SJSA1 (cell line): ENCODE measurements at regions not wholly inside any gene's neighbourhood (a gene's known extent, or its start where the extent isn't known, plus 50 kb on each side); places are given as distances from the start of the nearest gene placed in this dataset.
"Not testable (repeated sequence)": the region's sequence is repeated elsewhere in the genome, so short reads cannot be mapped to it uniquely, and the experiment has no call there.

Experiments used
- DNase-seq, 2 experiments: peaks; one replicate each; pipeline ENCODE4 v3.0.0-alpha.2; 2015 to 2020; ENCODE audit warnings: low spot score in 2 of 2, low read depth in 1 of 2
- H3K27ac ChIP-seq: fragments of 250-450 bp; sonication (Bioruptor Pico); 2 replicates; pipeline ENCODE4 v1.5.1; 2020; ENCODE audit warnings: mild to moderate bottlenecking, moderate library complexity
- H3K27me3 ChIP-seq: fragments of 250-450 bp; sonication (Bioruptor Pico); replicated peaks from 2 replicates; pipeline ENCODE4 v1.5.1; 2020; ENCODE audit warnings: mild to moderate bottlenecking, moderate library complexity
- H3K36me3 ChIP-seq: fragments of 250-450 bp; sonication (Bioruptor Pico); 2 replicates; pipeline ENCODE4 v1.5.1; 2020; ENCODE audit warnings: mild to moderate bottlenecking
- H3K4me1 ChIP-seq: fragments of 250-450 bp; sonication (Bioruptor Pico); replicated peaks from 2 replicates; pipeline ENCODE4 v1.6.1; 2021; ENCODE audit warnings: mild to moderate bottlenecking
- H3K4me3 ChIP-seq: fragments of 250-450 bp; sonication (Bioruptor Pico); 2 replicates; pipeline ENCODE4 v1.5.1; 2020; ENCODE audit warnings: mild to moderate bottlenecking
- H3K9me3 ChIP-seq: fragments of 250-450 bp; sonication (Bioruptor Pico); replicated peaks from 2 replicates; pipeline ENCODE4 v1.5.1; 2020; ENCODE audit warnings: mild to moderate bottlenecking

DNA sequence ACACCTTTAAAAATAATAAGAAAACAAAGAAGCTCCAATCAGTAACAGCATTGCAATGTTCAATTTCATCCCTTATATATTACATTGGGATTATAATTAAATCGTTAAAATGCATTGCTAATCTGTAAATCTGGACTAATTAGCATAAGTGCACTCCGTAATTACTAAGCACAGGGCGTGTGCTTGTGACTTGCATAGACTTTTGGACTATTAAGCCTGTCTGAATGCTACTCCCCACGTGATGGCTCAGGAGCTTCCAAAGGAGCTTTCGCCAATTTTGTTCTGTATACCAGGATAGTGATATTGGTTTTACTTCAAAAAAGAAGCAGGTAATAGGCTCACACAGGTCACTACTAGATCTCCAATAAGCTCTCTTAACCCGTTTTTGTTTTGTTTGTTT is 497.1 kb downstream of the SMARCA1 start:
- no peaks in the 10 kb centered on the region for H3K36me3 ChIP-seq
- no peak overlapping the region for H3K27ac ChIP-seq
- H3K4me3 ChIP-seq: no peak overlapping the region
- H3K27me3 ChIP-seq: no peaks in the 10 kb centered on the region
- DNase-seq: no peak
- H3K4me1 ChIP-seq: no peaks in the 10 kb centered on the region
- H3K9me3 ChIP-seq: no peaks in the 10 kb centered on the region

GRCh38 chrX:129025376-129025775 is 497.9 kb downstream of the SMARCA1 start:
- no peaks in the 10 kb centered on the region for H3K9me3 ChIP-seq
- no peaks in the 10 kb centered on the region for H3K36me3 ChIP-seq
- H3K27ac ChIP-seq: no peak overlapping the region
- no peak for DNase-seq
- H3K4me1 ChIP-seq: no peaks in the 10 kb centered on the region
- H3K4me3 ChIP-seq: no peak overlapping the region
- no peaks in the 10 kb centered on the region for H3K27me3 ChIP-seq

DNA sequence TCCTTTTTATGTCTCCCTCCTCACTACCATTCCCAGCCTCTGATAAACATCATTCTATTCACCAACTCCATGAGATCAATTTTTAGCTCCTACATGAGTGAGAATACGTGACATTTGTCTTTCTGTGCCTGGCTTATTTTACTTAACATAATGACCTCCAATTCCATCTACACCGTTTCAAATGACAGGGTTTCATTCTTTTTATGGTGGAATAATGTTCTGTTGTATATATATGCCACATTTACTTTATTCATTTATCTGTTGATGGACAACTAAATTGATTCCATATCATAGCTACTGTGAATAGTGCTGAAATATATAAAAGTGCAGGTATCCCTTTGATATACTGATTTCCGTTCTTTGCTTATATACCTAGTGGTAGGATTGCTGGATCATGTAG is 503.9 kb downstream of the SMARCA1 start:
- Histone ChIP-seq H3K36me3 (no peaks in the 10 kb centered on the region), H3K27ac (no peak overlapping the region), H3K4me1 (no peaks in the 10 kb centered on the region), H3K9me3 (no peaks in the 10 kb centered on the region), H3K4me3 (no peak overlapping the region), H3K27me3 (no peaks in the 10 kb centered on the region)
- no peak for DNase-seq

DNA sequence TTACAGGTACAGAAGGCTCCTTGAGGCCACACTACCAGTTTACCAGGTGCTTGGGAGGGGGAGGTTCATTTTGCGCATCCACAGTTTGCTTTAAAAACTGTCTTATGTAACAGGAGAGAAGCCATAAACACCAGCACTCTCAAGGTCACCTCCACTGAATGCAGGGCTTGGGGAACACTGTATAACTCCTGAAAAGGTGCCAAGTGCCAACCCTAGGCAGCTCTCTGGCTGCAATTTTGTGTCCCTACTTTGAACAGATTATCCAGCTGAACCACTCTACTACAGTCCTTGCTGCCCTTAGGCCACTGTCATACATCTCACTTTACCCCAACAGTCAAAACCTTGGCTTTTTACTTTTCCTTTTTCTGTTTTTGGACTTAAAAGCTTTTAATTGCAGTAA is 507.9 kb downstream of the SMARCA1 start:
- no peaks in the 10 kb centered on the region for H3K36me3 ChIP-seq
- H3K9me3 ChIP-seq: no peaks in the 10 kb centered on the region
- no peak overlapping the region for H3K27ac ChIP-seq
- H3K4me3 ChIP-seq: no peak overlapping the region
- H3K27me3 ChIP-seq: no peaks in the 10 kb centered on the region
- DNase-seq: no peak
- no peaks in the 10 kb centered on the region for H3K4me1 ChIP-seq

DNA sequence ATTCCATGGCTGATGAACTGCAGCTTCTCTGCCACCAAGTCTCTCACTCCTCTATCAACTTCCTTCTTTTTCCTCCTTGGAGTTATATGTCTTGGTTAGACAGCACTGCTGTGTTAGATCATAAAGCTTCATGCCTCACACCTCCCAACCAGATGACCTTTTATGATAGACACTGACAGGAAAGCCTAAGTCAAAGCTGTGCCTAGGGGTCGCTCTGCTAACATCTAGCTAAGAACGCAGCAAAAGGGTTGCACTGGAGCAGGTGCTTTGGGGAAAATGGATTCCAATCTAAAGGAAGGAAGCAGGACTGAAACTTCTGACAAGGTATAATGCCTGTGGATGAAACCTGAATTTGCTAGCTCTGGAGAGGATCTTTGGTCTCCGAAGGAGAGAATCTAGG is 509.7 kb downstream of the SMARCA1 start:
- no peak for DNase-seq
- H3K27ac ChIP-seq: no peak overlapping the region
- H3K27me3 ChIP-seq: no peaks in the 10 kb centered on the region
- H3K36me3 ChIP-seq: no peaks in the 10 kb centered on the region
- H3K9me3 ChIP-seq: no peaks in the 10 kb centered on the region
- H3K4me1 ChIP-seq: no peaks in the 10 kb centered on the region
- H3K4me3 ChIP-seq: no peak overlapping the region

DNA sequence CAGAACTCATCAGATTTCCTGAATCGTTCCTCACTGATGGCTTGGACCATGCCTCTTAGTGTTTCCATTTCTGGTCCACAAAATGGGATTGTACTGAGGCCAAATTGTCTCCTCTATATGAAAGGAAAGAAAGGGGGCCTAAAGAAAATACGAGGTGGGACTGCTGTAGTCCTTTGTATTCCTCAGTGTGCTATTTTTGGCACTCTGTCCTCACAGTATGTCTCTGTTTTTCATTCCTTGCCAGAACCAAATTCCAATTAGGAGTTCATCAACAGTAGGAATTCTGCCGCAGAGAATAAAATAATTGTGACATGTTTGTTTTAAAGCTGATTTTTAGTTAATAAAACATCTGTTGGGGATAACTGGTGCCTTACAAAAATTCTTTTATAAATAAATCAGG is 515.7 kb downstream of the SMARCA1 start:
- Histone ChIP-seq H3K4me1 (no peaks in the 10 kb centered on the region), H3K9me3 (no peaks in the 10 kb centered on the region), H3K36me3 (no peaks in the 10 kb centered on the region), H3K27ac (no peak overlapping the region), H3K4me3 (no peak overlapping the region), H3K27me3 (no peaks in the 10 kb centered on the region)
- no peak for DNase-seq

DNA sequence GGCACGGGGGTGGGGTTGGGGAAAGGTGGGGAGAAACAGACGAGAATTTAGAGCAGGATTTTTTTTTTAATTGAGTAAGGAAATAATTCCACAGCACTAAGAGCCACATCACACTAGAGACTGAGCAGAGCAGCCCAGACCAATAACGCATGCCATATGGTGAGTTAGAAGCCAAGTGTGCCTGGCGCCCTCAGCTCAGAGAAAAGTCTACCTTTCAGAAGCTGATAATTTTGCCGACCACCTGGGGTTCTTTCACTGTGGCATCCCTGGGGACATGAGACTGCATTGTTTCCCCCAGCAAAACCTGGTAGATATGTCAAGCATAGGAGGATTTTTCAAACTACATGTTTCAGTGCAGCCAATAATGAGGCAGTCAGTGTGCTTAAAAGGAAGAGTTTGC is 516.8 kb downstream of the SMARCA1 start:
- Histone ChIP-seq H3K9me3 (no peaks in the 10 kb centered on the region), H3K4me1 (no peaks in the 10 kb centered on the region), H3K27me3 (no peaks in the 10 kb centered on the region), H3K27ac (no peak overlapping the region), H3K4me3 (no peak overlapping the region), H3K36me3 (no peaks in the 10 kb centered on the region)
- DNase-seq: no peak

DNA sequence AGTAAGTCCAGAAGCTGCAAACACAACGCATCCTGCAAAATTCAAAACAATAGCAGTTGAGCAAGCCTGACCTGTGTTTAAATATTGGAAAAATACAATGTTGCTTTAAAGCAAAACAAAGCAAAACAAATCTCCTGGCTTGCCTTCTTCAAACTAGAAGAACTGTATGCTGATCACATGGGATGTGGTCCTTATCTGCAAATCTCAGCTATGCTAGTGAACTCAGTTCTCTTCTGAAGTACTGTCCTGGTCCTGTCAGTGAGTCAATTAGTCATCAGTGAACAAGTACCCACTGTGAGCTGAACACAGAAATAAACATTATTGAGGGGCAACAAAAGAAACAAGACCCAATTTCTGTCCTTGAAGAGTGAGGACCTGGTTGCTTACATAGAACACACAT is 522.5 kb downstream of the SMARCA1 start:
- no peaks in the 10 kb centered on the region for H3K36me3 ChIP-seq
- no peak overlapping the region for H3K27ac ChIP-seq
- H3K27me3 ChIP-seq: no peaks in the 10 kb centered on the region
- H3K9me3 ChIP-seq: no peaks in the 10 kb centered on the region
- no peak for DNase-seq
- no peak overlapping the region for H3K4me3 ChIP-seq
- no peaks in the 10 kb centered on the region for H3K4me1 ChIP-seq

- Histone ChIP-seq H3K4me3 (no peak overlapping the region), H3K27ac (no peak overlapping the region), H3K4me1 (no peaks in the 10 kb centered on the region), H3K36me3 (no peaks in the 10 kb centered on the region), H3K9me3 (no peaks in the 10 kb centered on the region), H3K27me3 (no peaks in the 10 kb centered on the region)
- no peak for DNase-seq
These were observed 523.3 kb downstream of the SMARCA1 start for GRCh38 chrX:129000018-129000417.

DNA sequence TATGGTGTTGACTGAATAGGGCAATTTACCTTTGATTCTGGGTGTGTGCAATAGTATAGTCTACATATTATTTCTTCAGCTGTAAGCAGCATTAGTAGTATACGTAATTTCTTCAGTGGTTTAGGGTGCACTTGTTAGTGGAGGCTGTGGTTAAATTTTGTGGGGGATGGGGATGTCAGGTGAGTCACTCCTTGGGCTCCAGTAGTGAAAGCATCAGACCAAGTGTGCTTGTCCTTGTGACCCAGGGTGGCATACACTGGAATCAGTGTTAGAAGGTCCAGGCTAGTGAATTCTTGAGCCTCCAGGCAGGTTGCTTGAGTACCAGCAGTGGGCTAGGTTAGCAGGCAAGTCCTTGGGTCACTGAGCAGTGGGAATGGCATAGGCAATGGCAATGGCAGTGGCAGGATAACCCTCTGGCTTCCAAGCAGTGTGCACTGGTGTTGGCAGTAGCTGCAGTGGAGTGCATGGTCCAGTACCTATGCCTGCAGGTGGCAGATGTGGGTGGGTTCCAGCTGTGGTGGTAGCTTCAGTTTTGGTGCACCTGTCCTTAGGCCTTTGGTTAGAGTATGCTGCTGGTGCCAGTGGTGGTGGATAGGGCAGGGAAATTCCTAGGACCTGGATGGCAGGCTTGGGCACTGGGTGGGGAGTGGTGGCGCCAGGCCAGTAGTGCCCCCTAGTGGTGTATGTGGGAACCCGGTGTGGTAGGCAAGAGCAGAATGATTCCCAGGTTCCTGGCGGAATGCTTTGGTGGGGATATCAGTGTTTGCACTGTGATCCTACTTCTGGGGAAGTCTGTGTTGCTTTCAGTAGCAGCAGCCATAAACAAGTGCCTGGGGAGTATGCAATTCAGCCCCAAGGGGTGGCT is 531.0 kb downstream of the SMARCA1 start:
- no peaks in the 10 kb centered on the region for H3K4me1 ChIP-seq
- no peak overlapping the region for H3K27ac ChIP-seq
- H3K36me3 ChIP-seq: no peaks in the 10 kb centered on the region
- no peak overlapping the region for H3K4me3 ChIP-seq
- H3K9me3 ChIP-seq: no peaks in the 10 kb centered on the region
- no peak for DNase-seq
- no peaks in the 10 kb centered on the region for H3K27me3 ChIP-seq

DNA sequence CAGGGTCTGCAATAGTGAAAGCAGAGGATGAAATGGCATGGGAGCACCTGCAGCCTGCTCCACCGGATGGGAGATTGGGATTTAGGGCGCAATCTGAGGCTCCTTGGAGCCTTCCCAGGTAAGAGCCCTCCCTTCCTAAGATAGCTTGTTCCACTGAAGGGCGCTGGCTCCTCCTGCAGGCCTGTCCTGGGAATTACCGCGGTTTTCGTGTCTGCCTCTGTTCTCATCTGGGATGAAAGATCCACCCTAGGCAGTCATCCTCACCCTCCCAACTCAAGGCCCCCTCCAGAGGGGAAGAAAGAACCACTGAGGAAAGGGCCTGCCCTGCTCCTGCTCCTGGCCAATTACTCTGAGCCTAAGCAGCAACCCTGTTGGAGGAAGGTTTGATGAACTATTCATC is 547.5 kb downstream of the SMARCA1 start:
- Histone ChIP-seq H3K27me3 (no peaks in the 10 kb centered on the region), H3K4me1 (no peaks in the 10 kb centered on the region), H3K36me3 (no peaks in the 10 kb centered on the region), H3K27ac (no peak overlapping the region), H3K4me3 (no peak overlapping the region), H3K9me3 (no peaks in the 10 kb centered on the region)
- DNase-seq: no peak

- DNase-seq: no peak
- H3K4me1 ChIP-seq: no peaks in the 10 kb centered on the region
- no peaks in the 10 kb centered on the region for H3K9me3 ChIP-seq
- no peaks in the 10 kb centered on the region for H3K27me3 ChIP-seq
- H3K36me3 ChIP-seq: no peaks in the 10 kb centered on the region
- H3K27ac ChIP-seq: no peak overlapping the region
- H3K4me3 ChIP-seq: no peak overlapping the region
These were observed 550.3 kb downstream of the SMARCA1 start for GRCh38 chrX:128973033-128973432.

DNA sequence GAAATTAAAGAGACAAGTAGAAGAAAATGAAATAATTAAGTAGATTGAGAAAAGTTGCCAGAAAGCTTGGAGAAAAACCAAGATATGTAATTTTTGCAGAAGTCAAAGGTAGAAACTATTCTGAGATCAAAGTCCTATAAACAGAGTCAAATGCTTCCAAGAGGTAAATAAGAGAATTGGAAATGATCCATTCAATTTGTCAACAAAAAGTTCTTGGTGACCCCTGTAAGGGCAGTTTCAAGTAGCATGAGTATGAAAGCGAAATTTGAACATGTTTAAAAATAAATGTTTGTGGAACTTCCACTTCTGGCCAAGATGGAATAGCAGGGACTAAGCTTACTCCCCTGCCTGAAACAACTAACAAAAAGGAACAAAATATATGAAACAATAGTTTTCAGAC is 562.0 kb downstream of the SMARCA1 start:
- H3K9me3 ChIP-seq: no peaks in the 10 kb centered on the region
- H3K4me1 ChIP-seq: no peaks in the 10 kb centered on the region
- no peak for DNase-seq
- no peaks in the 10 kb centered on the region for H3K27me3 ChIP-seq
- no peak overlapping the region for H3K4me3 ChIP-seq
- H3K27ac ChIP-seq: no peak overlapping the region
- no peaks in the 10 kb centered on the region for H3K36me3 ChIP-seq

DNA sequence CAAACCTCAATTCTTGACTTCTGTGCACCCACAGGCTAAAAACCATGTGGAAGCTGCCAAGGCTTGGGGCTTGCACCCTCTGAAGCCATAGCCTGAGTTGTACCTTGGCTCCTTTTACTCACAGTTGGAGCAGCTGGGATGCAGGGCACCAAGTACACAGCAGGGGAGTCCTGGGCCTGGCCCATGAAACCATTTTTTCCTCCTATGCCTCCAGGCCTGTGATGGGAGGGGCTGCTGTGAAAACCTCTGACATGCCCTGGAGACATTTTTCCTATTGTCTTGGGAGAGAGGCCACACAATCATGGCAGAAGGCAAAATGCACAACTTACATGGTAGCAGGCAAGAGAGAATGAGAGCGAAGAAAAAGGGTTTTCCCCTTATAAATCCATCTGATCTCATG is 568.6 kb downstream of the SMARCA1 start:
- not testable (repeated sequence) for H3K9me3 ChIP-seq, H3K36me3 ChIP-seq, H3K27ac ChIP-seq, H3K4me1 ChIP-seq, H3K27me3 ChIP-seq, H3K4me3 ChIP-seq, DNase-seq

DNA sequence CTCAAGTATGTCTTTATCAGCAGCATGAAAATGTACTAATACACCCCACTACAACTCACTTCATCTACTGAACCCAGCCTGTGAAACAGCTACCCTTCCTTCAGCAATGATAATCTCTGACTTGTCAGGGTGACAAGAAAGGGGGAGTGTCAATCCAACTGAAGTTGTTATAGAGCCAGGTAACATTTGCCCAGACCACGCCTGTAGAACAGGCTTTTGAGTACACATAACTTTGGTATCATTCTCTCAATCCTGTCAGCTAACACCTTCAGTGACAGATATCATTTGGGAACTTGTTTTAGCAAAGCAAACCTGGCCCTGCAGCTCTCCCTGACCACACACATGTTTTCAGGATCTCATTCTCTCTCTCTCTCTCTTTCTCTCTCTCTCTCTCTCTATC is 592.2 kb downstream of the SMARCA1 start:
- Histone ChIP-seq H3K36me3 (no peaks in the 10 kb centered on the region), H3K27ac (no peak overlapping the region), H3K4me1 (no peaks in the 10 kb centered on the region), H3K27me3 (no peaks in the 10 kb centered on the region), H3K9me3 (no peaks in the 10 kb centered on the region), H3K4me3 (no peak overlapping the region)
- no peak for DNase-seq
